ENCODE measurements at regions not wholly inside any gene's neighbourhood (a gene's known extent, or its start where the extent isn't known, plus 50 kb on each side); places are given as distances from the start of the nearest gene placed in this dataset.
A peak's percentile ranks its signal among the peaks of the same experiment; 100 is the strongest.

GRCh38 chr3:168604767-168605166, 509.0 kb upstream of the GOLIM4 start:
- Histone ChIP-seq H3K27me3 (ENCODE audit: low read length) (no peaks in the 10 kb centered on the region), H3K9me2 (replicated peaks; ENCODE audit: insufficient read depth, low read length) (no peaks in the 10 kb centered on the region), H2AFZ (ENCODE audit: low read length) (no peak overlapping the region), H3K36me3 (ENCODE audit: insufficient read depth, low read length) (no peaks in the 10 kb centered on the region), H3K4me2 (ENCODE audit: low read depth, low read length, poor library complexity, severe bottlenecking) (no peak overlapping the region), H4K20me1 (ENCODE audit: insufficient read depth, low read depth, low read length) (no peaks in the 10 kb centered on the region), H3K4me1 (ENCODE audit: low read length) (no peaks in the 10 kb centered on the region), H3K79me2 (ENCODE audit: low read length) (no peaks in the 10 kb centered on the region), H3K9ac (ENCODE audit: low read length) (no peak overlapping the region), H3K4me3 (ENCODE audit: low read length) (no peak overlapping the region), H3K27ac (ENCODE audit: low read length) (no peak overlapping the region), H3K9me3 (ENCODE audit: low read length) (no peaks in the 10 kb centered on the region)
- DNase-seq = no peak

GRCh38 chr3:168598250-168598649, 502.5 kb upstream of the GOLIM4 start:
- Histone ChIP-seq H3K9me3 (ENCODE audit: low read length) (no peaks in the 10 kb centered on the region), H3K36me3 (ENCODE audit: insufficient read depth, low read length) (no peaks in the 10 kb centered on the region), H3K27me3 (ENCODE audit: low read length) (no peaks in the 10 kb centered on the region), H3K27ac (ENCODE audit: low read length) (no peak overlapping the region), H3K4me3 (ENCODE audit: low read length) (no peak overlapping the region), H3K79me2 (ENCODE audit: low read length) (no peaks in the 10 kb centered on the region), H3K9ac (ENCODE audit: low read length) (no peak overlapping the region), H4K20me1 (ENCODE audit: insufficient read depth, low read depth, low read length) (no peaks in the 10 kb centered on the region), H2AFZ (ENCODE audit: low read length) (no peak overlapping the region), H3K4me1 (ENCODE audit: low read length) (no peaks in the 10 kb centered on the region), H3K4me2 (ENCODE audit: low read depth, low read length, poor library complexity, severe bottlenecking) (no peak overlapping the region), H3K9me2 (replicated peaks; ENCODE audit: insufficient read depth, low read length) (no peaks in the 10 kb centered on the region)
- DNase-seq = no peak

GRCh38 chr3:168596175-168596823, 500.6 kb upstream of the GOLIM4 start:
- no peak overlapping the region for H3K4me2 ChIP-seq (ENCODE audit: low read depth, low read length, poor library complexity, severe bottlenecking)
- no peaks in the 10 kb centered on the region for H3K36me3 ChIP-seq (ENCODE audit: insufficient read depth, low read length)
- H3K79me2 ChIP-seq (ENCODE audit: low read length) = no peaks in the 10 kb centered on the region
- no peak overlapping the region for H2AFZ ChIP-seq (ENCODE audit: low read length)
- H3K27me3 ChIP-seq (ENCODE audit: low read length) = no peaks in the 10 kb centered on the region
- no peaks in the 10 kb centered on the region for H3K9me2 ChIP-seq (replicated peaks; ENCODE audit: insufficient read depth, low read length)
- no peaks in the 10 kb centered on the region for H3K9me3 ChIP-seq (ENCODE audit: low read length)
- H3K4me1 ChIP-seq (ENCODE audit: low read length) = no peaks in the 10 kb centered on the region
- no peaks in the 10 kb centered on the region for H4K20me1 ChIP-seq (ENCODE audit: insufficient read depth, low read depth, low read length)
- no peak overlapping the region for H3K9ac ChIP-seq (ENCODE audit: low read length)
- no peak overlapping the region for H3K4me3 ChIP-seq (ENCODE audit: low read length)
- no peak for DNase-seq
- H3K27ac ChIP-seq (ENCODE audit: low read length) = no peak overlapping the region

- no peaks in the 10 kb centered on the region for H4K20me1 ChIP-seq (ENCODE audit: insufficient read depth, low read depth, low read length)
- H3K27me3 ChIP-seq (ENCODE audit: low read length) = no peaks in the 10 kb centered on the region
- no peaks in the 10 kb centered on the region for H3K9me3 ChIP-seq (ENCODE audit: low read length)
- no peak for DNase-seq
- H3K4me3 ChIP-seq (ENCODE audit: low read length) = no peak overlapping the region
- H2AFZ ChIP-seq (ENCODE audit: low read length) = no peak overlapping the region
- no peaks in the 10 kb centered on the region for H3K9me2 ChIP-seq (replicated peaks; ENCODE audit: insufficient read depth, low read length)
- no peaks in the 10 kb centered on the region for H3K79me2 ChIP-seq (ENCODE audit: low read length)
- H3K4me2 ChIP-seq (ENCODE audit: low read depth, low read length, poor library complexity, severe bottlenecking) = no peak overlapping the region
- no peak overlapping the region for H3K9ac ChIP-seq (ENCODE audit: low read length)
- no peak overlapping the region for H3K27ac ChIP-seq (ENCODE audit: low read length)
- no peaks in the 10 kb centered on the region for H3K36me3 ChIP-seq (ENCODE audit: insufficient read depth, low read length)
- H3K4me1 ChIP-seq (ENCODE audit: low read length) = no peaks in the 10 kb centered on the region
Observed at GRCh38 chr3:168591587-168591986, 495.9 kb upstream of the GOLIM4 start.

- H3K4me3 ChIP-seq (ENCODE audit: low read length) = no peak overlapping the region
- H3K9me2 ChIP-seq (replicated peaks; ENCODE audit: insufficient read depth, low read length) = no peaks in the 10 kb centered on the region
- no peak overlapping the region for H2AFZ ChIP-seq (ENCODE audit: low read length)
Observed at GRCh38 chr3:168589376-168589775, 493.7 kb upstream of the GOLIM4 start.

GRCh38 chr3:168585544-168585943, 489.8 kb upstream of the GOLIM4 start:
- no peaks in the 10 kb centered on the region for H3K9me3 ChIP-seq (ENCODE audit: low read length)
- no peak overlapping the region for H3K9ac ChIP-seq (ENCODE audit: low read length)
- H3K9me2 ChIP-seq (replicated peaks; ENCODE audit: insufficient read depth, low read length) = no peaks in the 10 kb centered on the region
- H3K4me3 ChIP-seq (ENCODE audit: low read length) = no peak overlapping the region
- no peaks in the 10 kb centered on the region for H4K20me1 ChIP-seq (ENCODE audit: insufficient read depth, low read depth, low read length)
- H3K27me3 ChIP-seq (ENCODE audit: low read length) = no peaks in the 10 kb centered on the region
- no peak overlapping the region for H3K27ac ChIP-seq (ENCODE audit: low read length)
- DNase-seq = peak; percentile 23
- no peak overlapping the region for H2AFZ ChIP-seq (ENCODE audit: low read length)
- no peaks in the 10 kb centered on the region for H3K79me2 ChIP-seq (ENCODE audit: low read length)
- no peaks in the 10 kb centered on the region for H3K4me1 ChIP-seq (ENCODE audit: low read length)
- no peaks in the 10 kb centered on the region for H3K36me3 ChIP-seq (ENCODE audit: insufficient read depth, low read length)
- H3K4me2 ChIP-seq (ENCODE audit: low read depth, low read length, poor library complexity, severe bottlenecking) = no peak overlapping the region

More at GRCh38 chr3:168589376-168589775, 493.7 kb upstream of the GOLIM4 start:
- H3K4me2 ChIP-seq (ENCODE audit: low read depth, low read length, poor library complexity, severe bottlenecking) = no peak overlapping the region
- H3K36me3 ChIP-seq (ENCODE audit: insufficient read depth, low read length) = no peaks in the 10 kb centered on the region
- no peak overlapping the region for H3K9ac ChIP-seq (ENCODE audit: low read length)
- H3K9me3 ChIP-seq (ENCODE audit: low read length) = no peaks in the 10 kb centered on the region
- H3K27ac ChIP-seq (ENCODE audit: low read length) = no peak overlapping the region
- H3K4me1 ChIP-seq (ENCODE audit: low read length) = no peaks in the 10 kb centered on the region
- DNase-seq = no peak
- H4K20me1 ChIP-seq (ENCODE audit: insufficient read depth, low read depth, low read length) = no peaks in the 10 kb centered on the region
- H3K79me2 ChIP-seq (ENCODE audit: low read length) = no peaks in the 10 kb centered on the region
- no peaks in the 10 kb centered on the region for H3K27me3 ChIP-seq (ENCODE audit: low read length)

- Histone ChIP-seq H3K79me2 (ENCODE audit: low read length) (no peaks in the 10 kb centered on the region), H3K9me2 (replicated peaks; ENCODE audit: insufficient read depth, low read length) (no peaks in the 10 kb centered on the region), H3K36me3 (ENCODE audit: insufficient read depth, low read length) (no peaks in the 10 kb centered on the region), H3K27me3 (ENCODE audit: low read length) (no peaks in the 10 kb centered on the region), H3K4me2 (ENCODE audit: low read depth, low read length, poor library complexity, severe bottlenecking) (no peak overlapping the region), H2AFZ (ENCODE audit: low read length) (no peak overlapping the region), H3K9ac (ENCODE audit: low read length) (no peak overlapping the region), H3K9me3 (ENCODE audit: low read length) (no peaks in the 10 kb centered on the region), H3K4me3 (ENCODE audit: low read length) (no peak overlapping the region), H4K20me1 (ENCODE audit: insufficient read depth, low read depth, low read length) (no peaks in the 10 kb centered on the region), H3K4me1 (ENCODE audit: low read length) (no peaks in the 10 kb centered on the region), H3K27ac (ENCODE audit: low read length) (no peak overlapping the region)
- peak; percentile 7 for DNase-seq
Observed at GRCh38 chr3:168583977-168584376, 488.3 kb upstream of the GOLIM4 start.

- H3K36me3 ChIP-seq (ENCODE audit: insufficient read depth, low read length) = no peaks in the 10 kb centered on the region
- H3K4me3 ChIP-seq (ENCODE audit: low read length) = no peak overlapping the region
- H3K79me2 ChIP-seq (ENCODE audit: low read length) = no peaks in the 10 kb centered on the region
Observed at GRCh38 chr3:168582503-168582902, 486.8 kb upstream of the GOLIM4 start.

More at GRCh38 chr3:168582503-168582902, 486.8 kb upstream of the GOLIM4 start:
- Histone ChIP-seq H2AFZ (ENCODE audit: low read length) (no peak overlapping the region), H3K9ac (ENCODE audit: low read length) (no peak overlapping the region), H4K20me1 (ENCODE audit: insufficient read depth, low read depth, low read length) (no peaks in the 10 kb centered on the region), H3K4me2 (ENCODE audit: low read depth, low read length, poor library complexity, severe bottlenecking) (no peak overlapping the region), H3K27me3 (ENCODE audit: low read length) (no peaks in the 10 kb centered on the region), H3K27ac (ENCODE audit: low read length) (no peak overlapping the region), H3K9me2 (replicated peaks; ENCODE audit: insufficient read depth, low read length) (no peaks in the 10 kb centered on the region), H3K4me1 (ENCODE audit: low read length) (no peaks in the 10 kb centered on the region), H3K9me3 (ENCODE audit: low read length) (no peaks in the 10 kb centered on the region)
- DNase-seq = no peak
